Fibroblast of gingiva (primary cell): ENCODE measurements at regions not wholly inside any gene's neighbourhood (a gene's known extent, or its start where the extent isn't known, plus 50 kb on each side); places are given as distances from the start of the nearest gene placed in this dataset.
A peak's percentile ranks its signal among the peaks of the same experiment; 100 is the strongest.
"Not testable (repeated sequence)": the region's sequence is repeated elsewhere in the genome, so short reads cannot be mapped to it uniquely, and the experiment has no call there.

ENCODE experiments used
- DNase-seq: peaks from one replicate; pipeline ENCODE4 v3.0.0-alpha.2; 2011; ENCODE audit warnings: low read depth

GRCh38 chr1:22196041-22196440, 53.1 kb upstream of the WNT4 start:
- no peak for DNase-seq

DNA sequence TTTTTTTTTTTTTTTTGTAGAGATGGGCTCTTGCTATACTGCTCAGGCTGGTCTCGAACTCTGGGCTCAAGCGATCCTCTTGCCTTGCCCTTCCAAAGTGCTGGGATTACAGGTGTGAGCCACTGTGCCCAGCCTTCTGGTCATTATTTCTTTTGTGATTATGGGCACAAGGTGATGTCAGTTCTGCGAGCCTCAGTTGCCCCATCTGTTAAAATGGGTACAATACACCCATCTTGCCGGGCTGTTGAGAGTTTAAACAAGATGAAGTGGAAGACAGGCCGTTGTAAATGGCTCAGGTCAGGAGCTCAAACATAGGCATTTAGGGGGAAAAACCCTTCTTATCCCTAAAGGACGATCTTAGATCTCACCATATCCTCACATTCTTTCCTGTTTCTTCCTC, 53.7 kb upstream of the WNT4 start:
- no peak for DNase-seq

- no peak for DNase-seq
These were observed 54.7 kb upstream of the WNT4 start for GRCh38 chr1:22197644-22198043.

DNA sequence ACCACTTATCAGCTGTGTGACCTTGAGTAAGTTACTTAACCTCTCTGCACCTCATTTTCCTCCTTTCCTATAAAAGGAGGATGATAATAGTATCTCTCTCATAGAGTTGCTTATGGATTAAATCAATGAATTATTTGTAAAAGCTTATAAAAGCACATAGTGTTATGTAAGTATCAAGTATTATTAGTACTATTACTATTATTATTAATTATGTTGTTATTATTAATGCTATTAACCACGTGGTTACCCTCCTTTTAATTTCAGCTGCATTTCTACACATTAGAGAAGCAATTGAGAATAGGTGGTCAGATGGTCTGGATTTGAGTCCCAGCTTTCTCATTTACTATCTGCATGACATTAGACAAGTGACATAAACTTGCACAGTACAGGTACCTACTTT, 58.1 kb upstream of the WNT4 start:
- no peak for DNase-seq

- no peak for DNase-seq
These were observed 60.4 kb upstream of the WNT4 start for GRCh38 chr1:22203335-22203734.

DNA sequence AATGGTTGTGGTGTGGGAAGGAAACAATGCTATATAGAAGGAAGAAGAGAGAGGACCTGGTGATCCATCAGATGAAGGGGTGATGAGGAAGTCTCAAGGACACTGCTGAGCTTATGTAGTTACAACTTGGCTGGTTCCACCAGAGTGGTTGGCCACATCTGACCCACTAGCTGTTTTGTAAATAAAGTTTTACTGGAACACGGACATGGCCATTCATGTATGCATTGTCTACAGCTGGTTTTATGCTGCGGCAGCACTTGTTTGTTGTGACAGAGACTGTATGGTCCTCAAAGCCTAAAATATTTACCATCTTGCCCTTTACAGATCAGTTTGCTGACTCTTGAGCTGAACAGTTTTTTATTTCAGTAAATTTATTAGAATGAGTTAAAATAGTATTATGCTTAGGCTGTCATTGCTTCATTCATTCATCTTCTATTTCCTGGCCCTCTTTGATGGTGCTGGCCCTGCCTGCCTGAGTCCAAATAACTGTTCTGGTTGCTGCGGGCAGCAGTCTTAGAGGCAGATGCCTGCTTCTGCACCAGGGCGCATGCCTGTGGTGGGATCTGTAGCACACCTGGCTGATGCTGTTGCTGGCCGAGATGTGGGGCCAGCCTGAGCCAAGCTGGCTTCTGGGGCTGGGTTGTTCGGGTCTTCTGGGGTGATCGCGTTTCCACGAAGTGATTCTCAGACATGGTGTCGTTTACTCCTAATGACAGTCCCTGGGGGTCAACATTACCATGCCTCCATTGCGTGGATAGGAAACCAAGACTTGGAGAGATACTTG, 61.4 kb upstream of the WNT4 start:
- DNase-seq, result no peak

DNA sequence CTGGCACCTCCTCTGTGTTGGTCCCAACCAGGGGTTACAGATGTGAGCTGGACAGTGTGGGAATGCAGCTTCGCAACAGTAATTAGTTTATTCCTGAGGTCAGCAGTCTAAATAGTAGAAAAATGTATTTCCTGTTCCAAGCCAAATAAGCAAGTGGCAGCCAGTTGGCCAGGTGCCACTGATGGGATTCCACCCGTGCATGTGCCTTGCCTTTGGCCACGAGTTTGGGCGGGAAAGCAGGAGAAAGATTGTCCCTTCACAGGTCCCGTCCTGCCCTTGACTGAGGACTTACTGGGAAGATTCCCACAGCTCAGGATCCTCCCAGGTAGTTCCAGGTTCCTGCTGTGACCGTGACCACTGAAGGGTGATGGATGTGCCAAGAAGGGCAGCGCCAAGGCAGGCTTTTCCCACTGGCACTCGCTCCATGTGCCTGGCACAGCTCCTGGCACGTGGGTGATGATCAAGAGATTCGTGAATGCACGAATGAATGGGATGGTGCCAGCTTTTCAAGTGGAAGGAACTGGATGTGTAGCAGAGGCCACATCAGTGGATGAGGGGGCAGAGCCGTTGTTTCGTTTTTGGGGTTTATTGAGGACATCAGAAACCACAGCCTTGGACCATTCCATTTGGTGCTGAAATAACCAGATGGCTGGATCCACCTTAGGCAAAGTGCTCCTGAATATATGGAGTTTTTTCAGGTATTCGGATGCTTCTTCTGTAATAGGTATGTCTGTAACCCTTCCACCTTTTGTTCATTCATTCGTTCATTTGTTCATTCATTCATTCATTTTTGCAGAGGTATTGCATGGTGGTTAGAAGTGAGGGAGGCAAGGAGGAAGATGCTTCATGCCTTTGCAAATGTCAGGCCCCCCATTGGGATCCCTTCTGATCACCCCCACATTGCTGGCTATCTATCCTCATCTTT, 62.4 kb upstream of the WNT4 start:
- DNase-seq, result peak; percentile 18

GRCh38 chr1:22206551-22207125, 63.7 kb upstream of the WNT4 start:
- DNase-seq, result no peak

DNA sequence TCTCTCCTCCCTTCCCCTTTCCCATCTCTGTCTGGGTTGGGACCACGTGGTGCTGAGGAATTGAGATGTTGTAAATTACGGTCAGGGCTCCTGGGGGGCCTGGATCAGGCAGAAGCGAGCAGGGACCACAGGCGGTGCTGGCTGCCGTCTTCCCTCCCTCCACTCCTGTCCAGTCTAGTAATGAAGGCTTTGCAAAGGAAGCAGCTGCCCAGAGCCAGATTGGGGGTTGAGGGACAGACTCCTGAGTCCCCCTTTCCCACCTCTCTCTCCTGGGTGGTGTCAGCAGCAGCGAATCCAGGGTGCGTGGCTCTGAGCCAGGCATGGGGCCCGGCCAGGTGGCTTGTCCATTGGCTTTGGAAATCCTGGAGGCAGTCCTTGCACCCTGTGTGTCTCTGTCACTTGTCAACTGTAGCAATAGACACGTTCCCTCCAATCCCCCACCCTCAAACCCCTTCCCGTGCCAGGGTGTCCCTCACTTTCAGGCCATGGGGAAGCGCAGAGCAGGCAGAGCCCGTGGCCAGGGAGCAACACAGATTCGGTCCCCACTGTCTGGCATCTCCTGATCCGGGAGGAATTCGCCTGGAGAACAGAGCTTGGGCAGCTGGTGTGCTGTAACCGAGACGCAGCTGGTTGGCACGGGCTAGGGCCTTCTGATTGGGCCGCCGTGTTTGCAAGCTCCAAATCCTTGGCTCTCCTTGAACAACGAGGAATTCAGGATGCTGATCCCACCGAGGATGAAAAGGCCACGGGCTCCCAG, 64.8 kb upstream of the WNT4 start:
- DNase-seq, result no peak

DNA sequence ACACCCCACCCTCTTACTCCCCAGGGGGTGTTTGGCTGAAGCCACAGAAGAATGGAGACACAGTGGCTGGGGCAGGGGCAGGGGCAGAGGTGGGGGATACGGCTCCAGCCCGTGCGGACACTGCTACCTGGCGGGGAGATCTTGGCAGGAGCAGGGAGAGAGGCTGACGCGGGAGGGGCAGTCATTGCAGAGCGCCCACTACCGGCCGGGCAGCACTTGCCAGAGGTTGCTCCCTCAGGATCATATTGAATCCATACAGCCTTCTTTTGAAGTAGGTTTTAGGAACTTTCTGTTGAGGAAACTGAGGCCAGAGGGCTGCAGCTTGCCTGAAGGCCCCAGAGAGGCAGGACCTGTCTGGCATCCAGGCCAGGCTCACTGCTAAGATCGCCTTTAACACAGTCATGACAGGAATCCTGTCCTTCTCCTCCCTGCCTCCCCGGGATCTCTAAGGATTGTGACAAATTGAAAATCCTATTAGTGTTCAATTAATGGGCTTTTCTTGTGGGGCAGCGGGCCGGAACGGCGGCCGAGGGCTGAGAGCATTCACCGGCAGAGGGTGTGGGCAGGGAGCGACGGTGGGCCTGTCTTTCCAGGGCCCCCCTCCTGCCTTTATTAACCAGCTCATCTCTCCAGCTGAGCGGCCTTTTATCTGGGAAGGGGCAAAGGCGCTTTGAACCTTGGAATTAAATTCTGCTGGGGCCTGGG, 65.5 kb upstream of the WNT4 start:
- DNase-seq, result no peak

DNA sequence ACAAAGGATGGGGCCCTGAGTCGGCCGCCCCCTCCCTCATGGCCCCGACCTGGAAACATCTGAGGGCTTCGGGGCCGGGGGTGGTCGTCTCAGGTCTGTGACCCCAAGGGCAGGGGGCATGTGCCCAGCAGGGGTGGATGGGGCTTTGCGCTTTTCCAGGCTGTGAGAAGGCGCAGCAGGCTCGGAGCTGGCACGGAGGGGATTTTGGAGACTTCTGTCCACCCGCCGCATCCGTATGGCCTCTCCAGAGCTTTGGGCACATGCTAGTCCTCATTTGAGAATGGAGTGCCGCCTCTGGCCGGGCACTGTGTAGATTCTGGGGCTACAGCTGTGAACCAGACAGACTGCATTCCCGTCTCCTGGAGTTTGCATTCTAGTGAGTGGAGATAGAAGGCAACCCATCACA, 66.1 kb upstream of the WNT4 start:
- DNase-seq, result no peak

DNA sequence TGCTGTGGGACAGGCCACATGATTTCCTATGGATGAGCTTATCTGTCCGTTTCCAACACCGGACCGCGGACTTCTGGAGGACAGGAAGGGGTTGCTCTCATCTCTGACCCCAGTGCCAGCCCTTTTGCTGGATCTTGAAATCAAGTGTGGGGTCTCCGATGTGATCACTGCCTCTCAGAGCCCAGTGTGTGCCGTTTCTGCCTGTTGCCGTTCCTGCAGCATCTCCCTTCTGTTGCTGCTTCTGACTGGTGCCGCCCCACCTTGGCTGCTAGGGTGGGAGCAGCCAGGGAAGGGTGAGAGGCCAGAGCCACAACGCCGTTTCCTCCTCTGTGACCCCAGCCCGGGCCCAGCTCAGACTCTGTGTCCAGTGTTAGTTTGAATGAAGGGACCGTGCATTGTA, 67.3 kb upstream of the WNT4 start:
- no peak for DNase-seq

GRCh38 chr1:22210636-22211035, 67.7 kb upstream of the WNT4 start:
- DNase-seq, result no peak

- DNase-seq, result not testable (repeated sequence)
These were observed 68.6 kb upstream of the WNT4 start for GRCh38 chr1:22211459-22211858.

DNA sequence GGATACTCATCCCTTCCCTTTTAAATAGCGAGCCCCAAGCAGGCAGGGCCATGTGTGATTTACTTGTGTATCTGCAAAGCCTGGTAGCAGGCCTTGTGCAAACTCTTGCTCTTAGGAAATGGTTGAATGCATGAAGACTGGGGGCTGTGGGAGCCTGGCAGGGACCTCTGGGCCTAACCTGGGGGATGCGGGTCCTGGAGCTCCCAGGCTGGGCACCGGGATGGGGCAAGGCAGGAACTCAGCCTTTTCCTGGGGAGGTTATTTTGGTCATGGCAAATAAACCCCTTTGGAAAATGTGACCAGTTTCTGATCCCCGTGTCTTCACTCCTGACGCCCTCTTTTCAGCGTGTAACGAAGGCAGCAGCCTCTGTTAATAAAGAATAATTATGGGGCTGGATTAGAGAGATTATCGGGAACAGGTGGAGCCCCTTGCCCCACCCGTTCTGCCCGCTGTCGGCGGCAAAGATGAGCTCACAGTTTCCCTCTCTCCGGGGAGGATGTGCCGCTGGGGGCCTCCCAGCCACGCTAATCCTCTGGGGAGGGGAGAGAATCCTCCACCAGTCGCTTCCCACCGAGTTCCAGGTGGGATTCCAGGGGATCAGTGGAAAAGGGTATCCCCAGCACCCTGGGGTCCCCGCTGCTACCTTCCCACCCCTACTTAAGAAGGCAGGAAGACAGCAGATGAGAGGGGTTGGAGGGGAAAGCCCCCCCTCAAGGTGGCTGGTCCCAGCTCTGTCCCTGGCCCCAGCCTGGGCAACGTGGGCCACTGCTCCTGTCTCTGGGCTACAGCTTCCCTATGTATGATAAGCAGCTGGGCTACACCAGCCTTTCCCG, 69.7 kb upstream of the WNT4 start:
- no peak for DNase-seq

DNA sequence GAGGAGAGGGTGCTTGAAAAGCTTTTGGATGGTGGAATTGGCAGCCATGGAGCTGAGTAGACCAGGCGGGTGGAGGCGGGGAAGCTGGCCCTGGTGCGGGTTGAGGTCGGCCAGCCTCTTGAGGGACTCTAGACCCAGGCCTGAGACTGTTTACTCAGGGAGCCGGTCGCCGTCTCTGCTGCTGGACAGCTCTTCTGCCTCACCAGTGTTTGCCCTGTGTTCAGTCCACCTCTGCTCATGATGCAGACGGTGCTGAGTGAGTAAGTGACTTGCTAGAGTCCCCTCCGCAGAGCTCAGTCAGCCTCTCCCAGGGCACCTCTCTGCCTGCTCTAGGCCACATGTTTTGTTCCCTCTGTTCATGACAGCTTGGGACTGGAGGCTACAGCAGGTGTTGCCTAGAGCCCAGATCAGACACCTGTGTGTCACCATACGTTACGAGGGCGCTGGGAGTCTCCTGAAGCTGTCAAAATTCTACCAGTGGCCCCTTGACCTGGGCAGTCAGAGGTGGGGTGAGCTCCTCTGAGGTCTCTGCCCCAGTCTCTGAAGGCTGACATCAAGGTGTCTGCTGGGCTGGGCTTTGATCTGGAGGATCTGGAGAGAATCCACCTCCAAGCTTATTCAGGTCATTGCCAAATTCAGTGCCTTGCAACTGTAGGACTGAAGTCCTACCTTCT, 73.5 kb upstream of the WNT4 start:
- DNase-seq, result no peak

- no peak for DNase-seq
These were observed 74.1 kb upstream of the WNT4 start for GRCh38 chr1:22216966-22217365.

DNA sequence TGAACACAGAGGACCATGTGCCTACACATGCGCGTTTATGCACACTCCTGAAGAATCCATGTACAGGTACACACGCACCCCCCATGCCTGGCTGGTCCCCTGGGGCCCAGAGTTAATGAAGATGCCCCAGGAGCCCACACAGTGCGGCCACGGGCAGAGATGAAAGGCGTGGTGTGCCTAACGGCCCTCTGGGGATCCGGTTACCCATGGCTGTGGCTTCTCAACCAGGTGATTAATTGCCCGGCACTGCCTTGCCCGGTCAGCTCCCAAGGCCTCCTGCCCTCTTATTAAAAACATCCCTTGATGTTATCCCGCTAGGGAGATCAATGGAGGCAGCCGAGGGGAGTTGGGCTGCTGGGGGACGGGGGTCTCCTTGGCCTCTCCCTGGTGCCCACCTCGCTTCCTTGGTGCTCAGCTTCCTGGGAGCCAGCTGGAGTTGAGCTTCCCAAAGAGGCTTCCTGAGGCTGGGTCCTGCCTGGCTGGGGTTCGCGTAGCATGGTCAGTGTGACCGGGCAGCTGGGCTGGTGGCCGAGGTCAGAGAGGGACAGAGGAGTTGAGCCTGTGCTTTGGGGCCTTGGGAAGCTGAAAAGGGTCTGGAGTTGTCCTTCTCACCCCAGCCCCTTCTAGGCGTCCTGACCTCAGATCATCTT, 75.0 kb upstream of the WNT4 start:
- DNase-seq, result no peak

- DNase-seq, result no peak
These were observed 75.8 kb upstream of the WNT4 start for GRCh38 chr1:22218618-22219250.
